Peyer's patch (tissue), 4 donors: ENCODE measurements at regions not wholly inside any gene's neighbourhood (a gene's known extent, or its start where the extent isn't known, plus 50 kb on each side); places are given as distances from the start of the nearest gene placed in this dataset.

Source experiments
- CTCF ChIP-seq, 6 experiments: fragments of 450-650 bp in 4 of 6; fragments of 200-600 bp in 2 of 6; sonication (generic) in 1 of 6; IDR thresholded peaks; one replicate each; pipeline ENCODE4 v1.5.1; 2017 to 2019; ENCODE audit warnings: antibody characterized with exemption in 6 of 6, mild to moderate bottlenecking in 3 of 6, moderate library complexity in 1 of 6
- POLR2A ChIP-seq, 2 donors: fragments of 450-650 bp; IDR thresholded peaks; one replicate each; pipeline ENCODE4 v1.5.1; 2017; ENCODE audit warnings: antibody characterized with exemption in 2 of 2, mild to moderate bottlenecking in 2 of 2, moderate library complexity in 2 of 2

- no peak for TF ChIP-seq POLR2A (IDR thresholded peaks at IDR 0.05)
- TF ChIP-seq CTCF (IDR thresholded peaks at IDR 0.05) = no peak
These were observed 728.2 kb downstream of the BRINP1 start for GRCh38 chr9:118640836-118641560.
